ENCODE measurements at regions not wholly inside any gene's neighbourhood (a gene's known extent, or its start where the extent isn't known, plus 50 kb on each side); places are given as distances from the start of the nearest gene placed in this dataset.

GRCh38 chr14:95387826-95388445, 68.2 kb upstream of the CLMN start:
- DNase-seq (ENCODE audit: low read depth in 1 of 2, low spot score in 1 of 2): no peak

- DNase-seq (ENCODE audit: low read depth in 1 of 2, low spot score in 1 of 2): no peak
Observed at GRCh38 chr14:95386536-95387095, 66.9 kb upstream of the CLMN start.

GRCh38 chr14:95385701-95386100, 66.0 kb upstream of the CLMN start:
- no peak for DNase-seq (ENCODE audit: low read depth in 1 of 2, low spot score in 1 of 2)

GRCh38 chr14:95382747-95383146, 63.0 kb upstream of the CLMN start:
- no peak for DNase-seq (ENCODE audit: low read depth in 1 of 2, low spot score in 1 of 2)

GRCh38 chr14:95381726-95382125, 62.0 kb upstream of the CLMN start:
- no peak for DNase-seq (ENCODE audit: low read depth in 1 of 2, low spot score in 1 of 2)

- DNase-seq (ENCODE audit: low read depth in 1 of 2, low spot score in 1 of 2): no peak
Observed at GRCh38 chr14:95380350-95381042, 60.8 kb upstream of the CLMN start.

- DNase-seq (ENCODE audit: low read depth in 1 of 2, low spot score in 1 of 2): no peak
Observed at GRCh38 chr14:95379634-95380033, 59.9 kb upstream of the CLMN start.

- DNase-seq (ENCODE audit: low read depth in 1 of 2, low spot score in 1 of 2): no peak
Observed at GRCh38 chr14:95375539-95376109, 55.9 kb upstream of the CLMN start.

- DNase-seq (ENCODE audit: low read depth in 1 of 2, low spot score in 1 of 2): no peak
Observed at GRCh38 chr14:95374239-95374997, 54.7 kb upstream of the CLMN start.

- DNase-seq (ENCODE audit: low read depth in 1 of 2, low spot score in 1 of 2): no peak
Observed at GRCh38 chr14:95370076-95370475, 50.4 kb upstream of the CLMN start.

Data from activated CD4-positive, alpha-beta T cell treated with anti-CD3 and anti-CD28 coated beads, Interleukin-2, amount 50 U/mL, for 24 hours (primary cell).